Activated T-helper 2 cell treated with anti-CD3 and anti-CD28 coated beads, Interferon-gamma antibody, Interleukin-2, Interleukin-4, amounts not matched to agents 10 μg/mL and 5 μg/mL and 100 μg/mL, durations not matched to agents 14 hours and 24 hours and 36 hours (primary cell): ENCODE measurements at regions not wholly inside any gene's neighbourhood (a gene's known extent, or its start where the extent isn't known, plus 50 kb on each side); places are given as distances from the start of the nearest gene placed in this dataset.

Experiments used
- DNase-seq: peaks from one replicate; pipeline ENCODE4 v3.0.0; 2021; ENCODE audit warnings: low spot score
- H3K27ac Mint-ChIP-seq: one replicate; pipeline ENCODE4 v1.8.0; 2021; ENCODE audit warnings: mixed read lengths
- H3K27me3 Mint-ChIP-seq: one replicate; pipeline ENCODE4 v1.8.0; 2021; ENCODE audit warnings: low read depth, mixed read lengths
- H3K36me3 Mint-ChIP-seq: one replicate; pipeline ENCODE4 v1.8.0; 2021; ENCODE audit warnings: low read depth, mixed read lengths
- H3K4me1 Mint-ChIP-seq: one replicate; pipeline ENCODE4 v1.8.0; 2021; ENCODE audit warnings: low read depth, mixed read lengths
- H3K4me3 Mint-ChIP-seq: one replicate; pipeline ENCODE4 v1.8.0; 2021; ENCODE audit warnings: low read depth, mild to moderate bottlenecking, moderate library complexity, mixed read lengths
- H3K9me3 Mint-ChIP-seq: one replicate; pipeline ENCODE4 v1.8.0; 2021; ENCODE audit warnings: mixed read lengths
- intact Hi-C: fragments of 100-400 bp; cut with micrococcal nuclease; formaldehyde crosslinking; loops from one replicate; pipeline ENCODE4 v1.15.1; 2023

GRCh38 chr14:104245075-104245474 is 106.7 kb downstream of the KIF26A start:
- intact Hi-C loops, result no loop called here
- H3K4me3 Mint-ChIP-seq, result no peak overlapping the region
- no peak overlapping the region for H3K27ac Mint-ChIP-seq
- H3K4me1 Mint-ChIP-seq, result no peaks in the 10 kb centered on the region
- DNase-seq, result no peak
- no peaks in the 10 kb centered on the region for H3K36me3 Mint-ChIP-seq
- no peaks in the 10 kb centered on the region for H3K27me3 Mint-ChIP-seq
- H3K9me3 Mint-ChIP-seq, result no peaks in the 10 kb centered on the region

- intact Hi-C loops, result no loop called here
- Mint-ChIP-seq H3K27me3 (no peaks in the 10 kb centered on the region), H3K9me3 (no peaks in the 10 kb centered on the region), H3K4me1 (no peaks in the 10 kb centered on the region), H3K27ac (no peak overlapping the region), H3K36me3 (no peaks in the 10 kb centered on the region), H3K4me3 (no peak overlapping the region)
- no peak for DNase-seq
These were observed 107.3 kb downstream of the KIF26A start for GRCh38 chr14:104245723-104246122.

- Mint-ChIP-seq H3K9me3 (no peaks in the 10 kb centered on the region), H3K27me3 (no peaks in the 10 kb centered on the region), H3K27ac (no peak overlapping the region), H3K4me3 (no peak overlapping the region), H3K4me1 (no peaks in the 10 kb centered on the region), H3K36me3 (no peaks in the 10 kb centered on the region)
- intact Hi-C loops, result no loop called here
- no peak for DNase-seq
These were observed 108.3 kb downstream of the KIF26A start for GRCh38 chr14:104246401-104247335.

GRCh38 chr14:104247336-104248202 is 109.2 kb downstream of the KIF26A start:
- Mint-ChIP-seq H3K4me1 (no peaks in the 10 kb centered on the region), H3K27ac (no peak overlapping the region), H3K36me3 (peaks cover 3% of the 10 kb centered on the region), H3K27me3 (no peaks in the 10 kb centered on the region), H3K4me3 (no peak overlapping the region), H3K9me3 (peaks cover 7% of the 10 kb centered on the region)
- intact Hi-C loops, result no loop called here
- no peak for DNase-seq

GRCh38 chr14:104248203-104249055 is 110.0 kb downstream of the KIF26A start:
- H3K4me3 Mint-ChIP-seq, result no peak overlapping the region
- intact Hi-C loops, result no loop called here
- H3K27ac Mint-ChIP-seq, result no peak overlapping the region
- H3K36me3 Mint-ChIP-seq, result peaks cover 3% of the 10 kb centered on the region
- H3K4me1 Mint-ChIP-seq, result no peaks in the 10 kb centered on the region
- peaks cover 7% of the 10 kb centered on the region for H3K9me3 Mint-ChIP-seq
- no peaks in the 10 kb centered on the region for H3K27me3 Mint-ChIP-seq
- DNase-seq, result no peak

- Mint-ChIP-seq H3K4me3 (no peak overlapping the region), H3K27ac (no peak overlapping the region), H3K27me3 (no peaks in the 10 kb centered on the region), H3K9me3 (peaks cover 7% of the 10 kb centered on the region), H3K36me3 (peaks cover 3% of the 10 kb centered on the region), H3K4me1 (no peaks in the 10 kb centered on the region)
- intact Hi-C loops, result no loop called here
- no peak for DNase-seq
These were observed 110.7 kb downstream of the KIF26A start for GRCh38 chr14:104249089-104249488.

GRCh38 chr14:104249706-104250105 is 111.3 kb downstream of the KIF26A start:
- Mint-ChIP-seq H3K4me1 (no peaks in the 10 kb centered on the region), H3K36me3 (peaks cover 3% of the 10 kb centered on the region), H3K27me3 (no peaks in the 10 kb centered on the region), H3K9me3 (peaks cover 7% of the 10 kb centered on the region), H3K27ac (no peak overlapping the region), H3K4me3 (no peak overlapping the region)
- no peak for DNase-seq
- intact Hi-C loops, result no loop called here

GRCh38 chr14:104250175-104250574 is 111.8 kb downstream of the KIF26A start:
- peaks cover 3% of the 10 kb centered on the region for H3K36me3 Mint-ChIP-seq
- no peak overlapping the region for H3K4me3 Mint-ChIP-seq
- peaks cover 7% of the 10 kb centered on the region for H3K9me3 Mint-ChIP-seq
- no peak for DNase-seq
- H3K27ac Mint-ChIP-seq, result no peak overlapping the region
- no peaks in the 10 kb centered on the region for H3K27me3 Mint-ChIP-seq
- intact Hi-C loops, result no loop called here
- H3K4me1 Mint-ChIP-seq, result no peaks in the 10 kb centered on the region

- DNase-seq, result no peak
- H3K4me1 Mint-ChIP-seq, result no peaks in the 10 kb centered on the region
- no peak overlapping the region for H3K4me3 Mint-ChIP-seq
- H3K27me3 Mint-ChIP-seq, result peaks cover 2% of the 10 kb centered on the region
- no peak overlapping the region for H3K27ac Mint-ChIP-seq
- peaks cover 3% of the 10 kb centered on the region for H3K36me3 Mint-ChIP-seq
- intact Hi-C loops, result no loop called here
- H3K9me3 Mint-ChIP-seq, result peaks cover 7% of the 10 kb centered on the region
These were observed 114.1 kb downstream of the KIF26A start for GRCh38 chr14:104252256-104253215.

- intact Hi-C loops, result no loop called here
- Mint-ChIP-seq H3K4me3 (no peak overlapping the region), H3K4me1 (no peaks in the 10 kb centered on the region), H3K27me3 (peaks cover 7% of the 10 kb centered on the region), H3K9me3 (peaks cover 7% of the 10 kb centered on the region), H3K36me3 (peaks cover 3% of the 10 kb centered on the region), H3K27ac (no peak overlapping the region)
- no peak for DNase-seq
These were observed 114.9 kb downstream of the KIF26A start for GRCh38 chr14:104253223-104253822.

- DNase-seq, result no peak
- Mint-ChIP-seq H3K4me3 (no peak overlapping the region), H3K36me3 (peaks cover 3% of the 10 kb centered on the region), H3K27ac (no peak overlapping the region), H3K9me3 (peaks cover 7% of the 10 kb centered on the region), H3K27me3 (peaks cover 7% of the 10 kb centered on the region), H3K4me1 (no peaks in the 10 kb centered on the region)
- intact Hi-C loops, result no loop called here
These were observed 115.5 kb downstream of the KIF26A start for GRCh38 chr14:104253901-104254353.
